NCI-H2196 (cell line): ENCODE measurements at regions not wholly inside any gene's neighbourhood (a gene's known extent, or its start where the extent isn't known, plus 50 kb on each side); places are given as distances from the start of the nearest gene placed in this dataset.
"Not testable (repeated sequence)": the region's sequence is repeated elsewhere in the genome, so short reads cannot be mapped to it uniquely, and the experiment has no call there.

Source experiments
- DNase-seq: peaks from one replicate; lab custom pipeline; 2025; ENCODE audit not compliant: unreplicated experiment; lab: John Stamatoyannopoulos, UW

DNA sequence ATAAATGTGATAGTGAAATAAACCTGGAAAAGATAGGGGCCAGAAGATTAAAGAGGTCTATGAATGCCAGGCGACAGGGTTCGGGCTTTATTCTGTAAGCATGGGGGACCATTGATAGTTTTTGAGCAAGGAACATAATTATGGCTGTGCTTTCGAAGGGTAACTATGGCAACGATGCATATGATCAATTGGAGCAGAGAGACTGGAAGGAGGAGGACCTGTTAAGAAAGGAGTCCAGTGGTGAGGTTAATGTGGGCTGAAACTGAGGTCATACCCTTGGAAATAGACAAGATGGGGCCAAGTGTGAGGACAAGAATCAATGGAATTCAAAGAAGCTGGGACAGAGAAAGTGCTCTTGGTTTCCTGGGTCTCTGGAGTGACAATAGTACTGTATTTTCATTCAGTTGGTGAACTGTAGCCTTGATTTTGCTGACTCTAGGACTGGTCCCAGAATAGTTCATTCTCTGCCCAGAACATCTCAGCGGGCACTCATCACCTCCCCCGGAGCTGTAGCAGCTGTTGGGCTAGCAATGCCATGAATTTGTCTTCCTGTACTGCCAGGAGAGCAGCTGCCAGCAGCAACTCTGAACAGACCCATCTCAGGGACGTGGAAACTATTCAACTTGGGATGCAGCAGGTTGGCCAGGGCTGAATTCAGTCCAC is 108.4 kb downstream of the SRGAP2 start:
- DNase-seq, result not testable (repeated sequence)

DNA sequence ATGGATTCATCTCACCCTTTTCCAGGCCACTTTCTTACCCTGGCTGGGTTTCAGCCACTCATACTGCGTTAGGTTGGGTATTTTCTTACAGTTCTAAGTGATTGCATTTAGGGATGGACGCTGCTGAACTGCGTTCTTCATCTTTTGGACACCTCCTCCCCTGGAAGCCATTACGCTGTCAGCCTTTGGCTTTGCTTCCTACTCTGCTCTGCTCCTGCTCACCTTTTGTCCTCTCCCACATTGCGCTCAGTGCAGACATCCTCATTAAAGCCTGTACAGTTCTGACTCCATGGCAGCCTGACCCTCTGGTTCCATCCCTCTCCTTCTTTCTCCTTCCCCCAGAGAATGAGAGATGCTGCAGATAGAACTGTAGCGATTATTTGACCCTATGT is 108.9 kb downstream of the SRGAP2 start:
- DNase-seq, result not testable (repeated sequence)

GRCh38 chr1:206314951-206315636 is 111.8 kb downstream of the SRGAP2 start:
- DNase-seq, result not testable (repeated sequence)

DNA sequence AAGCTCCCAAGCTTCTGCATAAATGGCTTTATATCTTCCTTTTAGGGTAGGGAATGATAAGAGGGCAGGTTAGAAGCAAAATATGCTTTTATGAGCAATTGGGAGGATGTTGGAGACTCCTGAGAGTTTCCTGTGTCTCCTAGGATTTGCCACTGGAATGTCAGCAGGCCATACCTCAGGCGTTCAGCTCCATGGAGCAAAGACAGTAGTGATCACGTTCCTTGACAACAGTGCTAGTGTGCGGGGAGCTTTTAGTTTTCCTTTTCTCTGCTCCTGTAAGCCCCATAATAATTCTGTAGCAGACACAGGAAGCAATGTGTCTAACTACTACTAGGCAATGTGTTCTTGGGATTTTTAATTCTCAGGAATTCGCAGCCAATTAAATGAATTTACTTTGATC is 113.6 kb downstream of the SRGAP2 start:
- DNase-seq, result not testable (repeated sequence)

DNA sequence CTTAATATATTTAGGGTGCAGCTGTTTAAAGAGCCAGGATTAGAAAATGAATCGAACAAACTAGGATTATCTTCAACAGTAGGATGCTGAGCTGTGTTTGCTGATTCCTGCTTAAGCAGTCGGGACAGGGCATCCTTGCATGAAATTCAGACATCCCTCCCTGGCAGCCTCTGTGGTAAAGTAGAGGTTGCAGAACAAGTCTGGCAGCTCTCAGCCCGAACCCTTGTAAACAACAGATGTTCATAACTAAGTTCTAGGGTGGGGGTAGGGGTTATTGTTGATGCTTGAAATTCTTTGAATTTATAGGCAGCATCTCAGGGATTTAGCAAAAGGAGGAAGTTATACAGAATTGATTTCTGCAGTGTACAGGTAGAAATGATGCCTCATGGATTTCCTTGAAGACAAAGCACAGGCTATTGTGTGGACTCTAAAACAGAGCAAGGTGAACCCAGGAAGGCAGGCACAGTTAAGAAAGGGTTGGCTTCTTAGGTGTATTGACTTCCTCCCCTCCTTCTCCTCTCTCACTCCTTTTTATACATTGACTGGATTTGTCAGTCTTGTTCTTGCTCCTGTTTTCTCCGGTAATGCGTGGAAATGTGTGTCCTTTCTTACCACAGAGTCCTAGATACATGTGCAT is 114.7 kb downstream of the SRGAP2 start:
- not testable (repeated sequence) for DNase-seq

GRCh38 chr1:206320227-206320626 is 116.9 kb downstream of the SRGAP2 start:
- DNase-seq, result not testable (repeated sequence)

DNA sequence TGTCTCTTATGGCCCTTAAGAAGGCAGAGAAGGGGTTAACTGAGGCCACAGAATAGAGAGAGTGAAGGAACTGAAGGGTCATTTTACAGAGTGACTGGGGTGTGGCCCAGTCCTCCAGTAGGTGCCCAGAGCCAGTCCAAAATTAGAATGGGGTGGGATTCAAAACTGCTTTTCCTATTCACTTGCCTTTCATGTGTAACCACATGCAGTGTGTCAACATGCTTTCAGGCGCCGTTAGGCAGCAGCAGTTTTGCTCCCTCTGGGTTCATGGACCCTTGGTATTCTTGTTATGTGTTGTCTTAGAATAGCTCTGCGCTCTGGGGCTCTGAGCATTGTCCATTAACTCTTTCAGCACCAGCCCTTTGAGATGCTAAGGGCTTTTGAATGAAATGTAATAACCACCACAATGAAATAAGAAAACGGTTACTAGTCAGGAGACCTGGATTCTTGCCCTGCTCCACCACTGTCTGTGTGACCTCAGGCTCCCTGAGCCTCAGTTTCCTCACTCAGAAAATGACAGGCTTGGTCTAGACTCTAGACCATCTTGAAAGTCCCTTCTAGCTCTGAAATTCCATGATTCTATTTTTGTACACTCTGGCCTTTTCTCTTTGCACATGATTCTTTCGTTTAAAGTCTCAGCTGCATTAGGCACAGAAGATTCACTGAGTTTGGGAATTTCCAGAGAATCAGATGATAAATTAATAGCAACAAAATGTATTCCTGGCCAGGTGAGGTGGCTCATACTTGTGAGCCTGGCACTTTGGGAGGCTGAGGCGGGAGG is 123.0 kb downstream of the SRGAP2 start:
- DNase-seq, result not testable (repeated sequence)

- DNase-seq, result not testable (repeated sequence)
These were observed 128.3 kb downstream of the SRGAP2 start for GRCh38 chr1:206331597-206331996.

DNA sequence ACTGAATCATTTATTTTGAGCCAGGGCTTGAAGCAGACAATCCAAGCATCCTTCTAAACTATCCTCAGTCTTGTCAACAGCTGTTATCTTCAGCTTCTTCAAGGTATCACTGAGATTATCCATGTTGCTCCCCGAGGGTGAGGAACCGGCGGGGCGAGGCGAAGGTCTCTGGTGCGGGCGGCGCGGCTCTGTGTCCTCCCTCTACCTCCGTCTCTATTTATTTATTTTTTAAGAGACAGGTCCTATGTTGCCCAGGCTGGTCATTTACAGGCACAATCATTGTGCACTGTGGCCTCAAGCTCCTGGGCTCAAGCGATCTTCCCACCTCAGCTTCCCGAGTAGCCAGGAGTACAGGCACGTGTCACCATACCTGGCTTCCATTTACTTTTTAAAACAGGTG is 130.0 kb downstream of the SRGAP2 start:
- DNase-seq, result not testable (repeated sequence)

DNA sequence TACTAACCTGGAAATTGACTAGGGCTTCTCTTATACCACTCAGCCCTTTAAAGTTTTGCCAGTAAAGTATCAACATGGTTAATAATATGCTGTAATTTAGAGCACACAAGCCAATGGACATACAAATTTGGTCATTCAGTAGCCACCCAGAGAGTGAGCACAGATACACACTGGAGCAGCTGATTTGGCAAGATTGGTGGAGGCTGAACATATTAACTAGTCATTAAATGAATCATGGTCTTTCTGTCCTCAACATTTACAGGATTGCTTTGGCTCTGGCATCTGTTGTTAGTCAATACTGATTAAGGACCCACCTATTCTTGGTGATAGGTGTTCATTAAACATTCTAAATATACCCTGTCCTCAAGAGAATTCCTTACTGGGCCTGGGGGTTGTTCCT is 130.6 kb downstream of the SRGAP2 start:
- not testable (repeated sequence) for DNase-seq

DNA sequence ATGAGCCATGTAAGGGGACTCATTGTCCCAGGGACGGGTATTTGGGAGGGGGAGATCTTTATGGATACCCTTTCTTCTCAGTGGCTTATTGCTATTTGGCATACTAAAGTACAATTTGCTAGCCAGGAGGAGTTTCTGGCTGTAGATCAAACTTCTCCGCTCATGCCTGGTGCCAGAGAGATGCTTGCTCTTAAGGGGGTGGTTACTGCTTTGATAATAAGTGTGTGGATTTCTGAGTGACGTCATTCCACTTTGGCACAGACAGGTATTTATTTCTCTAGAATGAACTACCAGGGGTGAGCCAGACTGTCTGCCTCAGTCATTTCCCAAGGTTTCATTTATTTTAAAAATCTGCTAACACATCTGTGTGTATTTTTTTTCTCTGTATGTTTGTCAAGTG is 131.1 kb downstream of the SRGAP2 start:
- DNase-seq, result peak; percentile 28

- DNase-seq, result not testable (repeated sequence)
These were observed 131.8 kb downstream of the SRGAP2 start for GRCh38 chr1:206335162-206335561.

GRCh38 chr1:206335875-206336846 is 132.8 kb downstream of the SRGAP2 start:
- DNase-seq, result not testable (repeated sequence)

DNA sequence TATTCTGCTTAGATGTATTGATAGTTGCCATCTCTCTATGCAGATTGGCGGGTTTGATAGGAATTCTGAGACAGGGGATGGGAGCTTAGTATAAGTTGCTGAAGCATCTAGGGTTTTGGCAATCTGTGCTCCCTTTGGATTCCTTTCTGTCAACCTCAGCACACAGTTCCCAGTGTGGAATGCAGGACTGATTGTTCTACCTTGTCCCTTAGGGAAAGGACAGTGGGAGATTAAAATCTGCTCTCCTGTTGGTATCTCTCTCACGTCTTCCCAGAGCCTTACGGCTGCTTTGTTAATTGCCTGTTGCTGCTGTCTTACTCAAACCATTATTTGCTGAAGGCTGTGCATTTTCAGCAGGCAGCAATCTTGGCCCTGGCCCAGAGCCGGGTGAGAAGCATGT is 133.3 kb upstream of the IKBKE start:
- not testable (repeated sequence) for DNase-seq

GRCh38 chr1:206350493-206351275 is 119.6 kb upstream of the IKBKE start:
- DNase-seq, result not testable (repeated sequence)

- not testable (repeated sequence) for DNase-seq
These were observed 118.8 kb upstream of the IKBKE start for GRCh38 chr1:206351276-206352052.

GRCh38 chr1:206356310-206356709 is 114.0 kb upstream of the IKBKE start:
- not testable (repeated sequence) for DNase-seq

- not testable (repeated sequence) for DNase-seq
These were observed 112.3 kb upstream of the IKBKE start for GRCh38 chr1:206357962-206358361.
